HEK293T (cell line): ENCODE measurements at regions not wholly inside any gene's neighbourhood (a gene's known extent, or its start where the extent isn't known, plus 50 kb on each side); places are given as distances from the start of the nearest gene placed in this dataset.

ENCODE experiments used
- CTCF ChIA-PET: fragments of 350-600 bp; formaldehyde crosslinking; extraction: SDS; loops from one replicate; lab custom pipeline; 2021; ENCODE audit warnings: antibody characterized with exemption, inconsistent platforms; lab: Yijun Ruan, JAX
- POLR2A ChIA-PET: fragments of 350-600 bp; formaldehyde crosslinking; extraction: SDS; loops from one replicate; lab custom pipeline; 2020; ENCODE audit warnings: antibody characterized with exemption, inconsistent platforms; lab: Yijun Ruan, JAX
- DNase-seq: peaks from one replicate; pipeline ENCODE4 v3.0.0; 2012; ENCODE audit warnings: mixed read lengths; ENCODE audit errors: extremely low spot score
- ARNT ChIP-seq: fragments of 450-650 bp; IDR thresholded peaks from 2 replicates; pipeline ENCODE4 v1.6.1; 2017; ENCODE audit warnings: mild to moderate bottlenecking
- BHLHE40 ChIP-seq: fragments of 450-650 bp; IDR thresholded peaks from 2 replicates; pipeline ENCODE4 v1.6.1; 2016; ENCODE audit warnings: mild to moderate bottlenecking, moderate library complexity, borderline replicate concordance
- CTBP1 ChIP-seq: fragments of 450-650 bp; IDR thresholded peaks from 2 replicates; pipeline ENCODE4 v1.6.1; 2016; ENCODE audit warnings: borderline replicate concordance
- ELF4 ChIP-seq: fragments of 450-650 bp; IDR thresholded peaks from 2 replicates; pipeline ENCODE4 v1.6.1; 2017; ENCODE audit warnings: antibody characterized with exemption
- FOXA1 ChIP-seq: fragments of 450-650 bp; IDR thresholded peaks from 2 replicates; pipeline ENCODE4 v1.6.1; 2016; ENCODE audit warnings: mild to moderate bottlenecking
- FOXK2 ChIP-seq: fragments of 450-650 bp; IDR thresholded peaks from 2 replicates; pipeline ENCODE4 v1.6.1; 2016; ENCODE audit warnings: mild to moderate bottlenecking
- FOXM1 ChIP-seq: fragments of 450-650 bp; IDR thresholded peaks from 2 replicates; pipeline ENCODE4 v1.6.1; 2017; ENCODE audit warnings: mild to moderate bottlenecking, borderline replicate concordance
- HDGF ChIP-seq: fragments of 450-650 bp; IDR thresholded peaks from 2 replicates; pipeline ENCODE4 v1.6.1; 2017; ENCODE audit warnings: antibody characterized with exemption, borderline replicate concordance
- L3MBTL2 ChIP-seq: fragments of 450-650 bp; conservative IDR thresholded peaks from 2 replicates; pipeline ENCODE4 v1.6.1; 2016; ENCODE audit warnings: mild to moderate bottlenecking
- LEF1 ChIP-seq: fragments of 450-650 bp; IDR thresholded peaks from 2 replicates; pipeline ENCODE4 v1.6.1; 2017; ENCODE audit warnings: mild to moderate bottlenecking, borderline replicate concordance
- NFRKB ChIP-seq: fragments of 450-650 bp; IDR thresholded peaks from 2 replicates; pipeline ENCODE4 v1.6.1; 2016; ENCODE audit warnings: mild to moderate bottlenecking, moderate library complexity
- PKNOX1 ChIP-seq: fragments of 450-650 bp; IDR thresholded peaks from 2 replicates; pipeline ENCODE4 v1.6.1; 2016
- SP1 ChIP-seq: fragments of 450-650 bp; IDR thresholded peaks from 2 replicates; pipeline ENCODE4 v1.6.1; 2017
- SUZ12 ChIP-seq: fragments of 450-650 bp; IDR thresholded peaks from 2 replicates; pipeline ENCODE4 v1.6.1; 2016; ENCODE audit warnings: mild to moderate bottlenecking
- TARDBP ChIP-seq: fragments of 450-650 bp; IDR thresholded peaks from 2 replicates; pipeline ENCODE4 v1.6.1; 2016
- ZNF384 ChIP-seq: fragments of 450-650 bp; IDR thresholded peaks from 2 replicates; pipeline ENCODE4 v1.6.1; 2016

- CTCF ChIA-PET, result no interaction called here
Observed at GRCh38 chr7:115638853-115639252, 391.7 kb downstream of the TFEC start.

GRCh38 chr7:115637128-115637527 lies 393.4 kb downstream of the TFEC start:
- DNase-seq, result peak; percentile 8
- CTCF ChIA-PET, result no interaction called here
- TF ChIP-seq FOXM1 (no peak), TARDBP (no peak), ZNF384 (no peak), HDGF (no peak), CTBP1 (no peak), NFRKB (no peak), PKNOX1 (no peak), FOXA1 (no peak), FOXK2 (no peak), L3MBTL2 (no peak), SP1 (no peak), ARNT (no peak), LEF1 (no peak), BHLHE40 (no peak)
- POLR2A ChIA-PET, result no interaction called here

More at GRCh38 chr7:115638853-115639252, 391.7 kb downstream of the TFEC start:
- no peak for DNase-seq
- POLR2A ChIA-PET, result no interaction called here
- TF ChIP-seq ZNF384 (no peak), SP1 (no peak), TARDBP (no peak), FOXM1 (no peak), FOXA1 (no peak), ELF4 (no peak), ARNT (no peak), FOXK2 (no peak), LEF1 (no peak), CTBP1 (no peak)

GRCh38 chr7:115635876-115636275 lies 394.7 kb downstream of the TFEC start:
- ChIA-PET POLR2A (no interaction called here), CTCF (interaction anchor here (0.7 kb wide), 2 partner anchors 212 to 350 kb away, joined by 3 to 4 read pairs; no protein-coding TSS in a partner anchor)
- no peak for DNase-seq
- TF ChIP-seq SUZ12 (no peak), ARNT (no peak), BHLHE40 (no peak), SP1 (no peak), PKNOX1 (no peak), FOXK2 (no peak), FOXA1 (no peak), TARDBP (no peak), HDGF (no peak), ELF4 (no peak), L3MBTL2 (no peak), LEF1 (no peak), ZNF384 (no peak), NFRKB (no peak), CTBP1 (no peak), FOXM1 (no peak)

- DNase-seq, result no peak
- ChIA-PET POLR2A (interaction anchor here (0.6 kb wide), 1 partner anchor 1614 kb away, joined by 3 read pairs; no protein-coding TSS in a partner anchor), CTCF (interaction anchor here (0.7 kb wide), 2 partner anchors 213 to 350 kb away, joined by 3 to 4 read pairs; no protein-coding TSS in a partner anchor)
- no peak for TF ChIP-seq ARNT
- no peak for TF ChIP-seq HDGF
- TF ChIP-seq SP1, result no peak
- no peak for TF ChIP-seq L3MBTL2
- no peak for TF ChIP-seq LEF1
- no peak for TF ChIP-seq PKNOX1
- no peak for TF ChIP-seq TARDBP
- no peak for TF ChIP-seq FOXK2
- no peak for TF ChIP-seq FOXA1
- TF ChIP-seq SUZ12, result no peak
- TF ChIP-seq ELF4, result no peak
- no peak for TF ChIP-seq CTBP1
- no peak for TF ChIP-seq FOXM1
- TF ChIP-seq NFRKB, result no peak
- no peak for TF ChIP-seq ZNF384
- TF ChIP-seq BHLHE40, result no peak
Observed at GRCh38 chr7:115635376-115635775, 395.2 kb downstream of the TFEC start.

GRCh38 chr7:115634633-115635032 lies 395.9 kb downstream of the TFEC start:
- TF ChIP-seq L3MBTL2 (no peak), BHLHE40 (no peak), PKNOX1 (no peak), ZNF384 (no peak), LEF1 (no peak)
- ChIA-PET POLR2A (interaction anchor here (0.6 kb wide), 1 partner anchor 1613 kb away, joined by 3 read pairs; no protein-coding TSS in a partner anchor), CTCF (interaction anchor here (0.6 kb wide), 1 partner anchor 719 kb away, joined by 3 read pairs; no protein-coding TSS in a partner anchor)
- DNase-seq, result no peak
